NCI-H1436 treated with DMSO at 0.1 percent for 48 hours (cell line): ENCODE measurements at regions not wholly inside any gene's neighbourhood (a gene's known extent, or its start where the extent isn't known, plus 50 kb on each side); places are given as distances from the start of the nearest gene placed in this dataset.
"Not testable (repeated sequence)": the region's sequence is repeated elsewhere in the genome, so short reads cannot be mapped to it uniquely, and the experiment has no call there.

Source experiments
- DNase-seq: peaks from one replicate; lab custom pipeline; 2025; lab: John Stamatoyannopoulos, UW

DNA sequence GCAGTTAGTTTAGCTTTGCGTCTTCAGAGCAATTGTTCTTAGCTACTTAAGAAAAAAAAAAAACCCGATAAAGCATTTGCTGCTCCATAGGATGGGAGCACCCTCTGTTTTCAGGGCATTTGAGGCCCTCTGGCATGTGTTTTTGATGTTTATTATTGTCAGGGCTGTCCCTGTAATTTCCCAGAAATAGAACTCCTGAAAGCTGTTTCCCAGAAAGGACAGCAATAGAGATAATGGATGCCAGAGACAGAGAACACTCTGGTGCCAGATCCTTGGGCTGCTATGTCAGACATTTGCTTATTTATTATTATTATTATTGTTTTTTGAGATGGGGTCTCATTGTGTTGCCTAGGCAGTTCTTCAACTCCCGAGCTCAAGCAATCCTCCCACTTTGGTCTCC is 201.3 kb downstream of the ALG10 start:
- no peak for DNase-seq

DNA sequence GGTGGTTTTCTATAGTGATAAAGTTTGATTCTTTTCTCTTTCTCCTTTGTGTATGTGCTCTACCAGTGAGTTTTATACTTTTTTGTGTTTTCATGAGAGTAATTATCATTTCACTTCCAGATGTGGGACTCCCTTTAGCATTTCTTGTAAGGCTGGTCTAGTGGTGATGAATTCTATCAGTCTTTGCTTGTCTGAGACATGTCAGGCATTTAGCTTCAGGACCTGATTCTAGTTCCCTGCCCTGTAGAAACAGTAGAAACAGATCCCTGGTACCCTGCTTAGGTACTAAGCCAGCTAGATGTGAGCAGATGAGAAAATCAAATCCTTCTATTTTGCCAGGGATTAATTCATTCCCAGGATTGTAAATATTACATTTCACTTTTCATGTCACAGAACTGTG is 203.7 kb downstream of the ALG10 start:
- not testable (repeated sequence) for DNase-seq

GRCh38 chr12:34228046-34228445 is 205.8 kb downstream of the ALG10 start:
- DNase-seq: not testable (repeated sequence)

DNA sequence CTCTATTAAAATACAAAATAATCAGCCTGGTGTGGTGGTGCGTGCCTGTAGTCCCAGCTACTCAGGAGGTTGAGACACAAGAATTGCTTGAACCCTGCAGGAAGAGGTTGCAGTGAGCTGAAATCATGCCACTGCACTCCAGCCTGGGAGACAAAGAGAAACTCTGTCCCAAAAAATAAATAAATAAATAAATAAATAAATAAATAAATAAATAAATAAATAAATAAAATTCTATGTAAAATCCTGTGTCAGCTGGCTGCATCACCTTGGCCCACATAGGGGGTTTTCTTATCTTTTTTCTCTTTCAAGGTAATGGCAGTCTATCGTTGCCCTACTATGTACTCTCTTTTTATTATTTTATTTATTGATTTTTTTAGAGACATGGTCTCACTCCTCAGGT is 206.7 kb downstream of the ALG10 start:
- DNase-seq: not testable (repeated sequence)

GRCh38 chr12:34233618-34234017 is 211.3 kb downstream of the ALG10 start:
- DNase-seq: no peak

- DNase-seq: no peak
Measured at GRCh38 chr12:34236073-34236472, 213.8 kb downstream of the ALG10 start.

GRCh38 chr12:34244608-34245007 is 222.3 kb downstream of the ALG10 start:
- DNase-seq: no peak

GRCh38 chr12:34249271-34249670 is 227.0 kb downstream of the ALG10 start:
- DNase-seq: no peak

- not testable (repeated sequence) for DNase-seq
Measured at GRCh38 chr12:34251879-34252278, 229.6 kb downstream of the ALG10 start.

GRCh38 chr12:34253674-34254073 is 231.4 kb downstream of the ALG10 start:
- DNase-seq: no peak

GRCh38 chr12:34257093-34257492 is 234.8 kb downstream of the ALG10 start:
- no peak for DNase-seq

DNA sequence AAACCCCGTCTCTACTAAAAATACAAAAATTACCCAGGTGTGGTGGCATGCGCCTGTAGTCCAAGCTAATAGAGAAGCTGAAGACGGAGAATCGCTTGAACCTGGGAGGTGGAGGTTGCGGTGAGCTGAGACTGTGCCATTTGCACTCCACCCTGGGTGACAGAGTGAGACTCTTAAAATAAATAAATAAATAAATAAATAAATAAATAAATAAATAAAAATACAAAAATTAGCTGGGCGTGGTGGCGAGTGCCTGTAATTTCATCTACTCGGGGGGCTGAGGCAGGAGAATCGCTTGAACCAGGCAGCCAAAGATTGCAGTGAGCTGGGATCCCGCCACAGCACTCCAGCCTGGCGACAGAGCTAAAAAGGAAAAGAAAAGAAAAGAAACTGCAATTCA is 239.8 kb downstream of the ALG10 start:
- DNase-seq: not testable (repeated sequence)

- no peak for DNase-seq
Measured at GRCh38 chr12:34264110-34264509, 241.8 kb downstream of the ALG10 start.

- DNase-seq: not testable (repeated sequence)
Measured at GRCh38 chr12:34273703-34274102, 251.4 kb downstream of the ALG10 start.

GRCh38 chr12:34275129-34275528 is 252.8 kb downstream of the ALG10 start:
- DNase-seq: no peak

GRCh38 chr12:34286483-34286882 is 264.2 kb downstream of the ALG10 start:
- no peak for DNase-seq

- no peak for DNase-seq
Measured at GRCh38 chr12:34286934-34287333, 264.6 kb downstream of the ALG10 start.

DNA sequence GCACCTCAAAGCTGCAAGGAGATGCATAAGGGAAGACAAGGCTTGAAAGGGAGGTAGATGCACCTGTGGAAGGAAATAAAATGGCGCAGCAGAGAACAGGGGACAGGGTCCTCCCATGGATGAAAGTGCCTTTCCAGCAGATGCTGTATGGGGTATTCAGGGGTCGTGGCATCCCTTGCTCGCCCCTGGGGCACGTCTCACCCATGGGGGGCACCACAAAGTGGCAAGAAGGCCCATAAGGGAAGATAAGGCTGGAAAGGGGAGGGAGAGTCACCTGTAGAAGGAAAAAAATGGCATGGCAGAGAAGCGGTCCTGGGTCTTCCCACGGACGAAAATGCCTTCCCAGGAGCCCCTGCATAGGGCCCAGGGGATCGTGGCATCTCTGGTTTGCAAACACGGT is 265.1 kb downstream of the ALG10 start:
- no peak for DNase-seq

DNA sequence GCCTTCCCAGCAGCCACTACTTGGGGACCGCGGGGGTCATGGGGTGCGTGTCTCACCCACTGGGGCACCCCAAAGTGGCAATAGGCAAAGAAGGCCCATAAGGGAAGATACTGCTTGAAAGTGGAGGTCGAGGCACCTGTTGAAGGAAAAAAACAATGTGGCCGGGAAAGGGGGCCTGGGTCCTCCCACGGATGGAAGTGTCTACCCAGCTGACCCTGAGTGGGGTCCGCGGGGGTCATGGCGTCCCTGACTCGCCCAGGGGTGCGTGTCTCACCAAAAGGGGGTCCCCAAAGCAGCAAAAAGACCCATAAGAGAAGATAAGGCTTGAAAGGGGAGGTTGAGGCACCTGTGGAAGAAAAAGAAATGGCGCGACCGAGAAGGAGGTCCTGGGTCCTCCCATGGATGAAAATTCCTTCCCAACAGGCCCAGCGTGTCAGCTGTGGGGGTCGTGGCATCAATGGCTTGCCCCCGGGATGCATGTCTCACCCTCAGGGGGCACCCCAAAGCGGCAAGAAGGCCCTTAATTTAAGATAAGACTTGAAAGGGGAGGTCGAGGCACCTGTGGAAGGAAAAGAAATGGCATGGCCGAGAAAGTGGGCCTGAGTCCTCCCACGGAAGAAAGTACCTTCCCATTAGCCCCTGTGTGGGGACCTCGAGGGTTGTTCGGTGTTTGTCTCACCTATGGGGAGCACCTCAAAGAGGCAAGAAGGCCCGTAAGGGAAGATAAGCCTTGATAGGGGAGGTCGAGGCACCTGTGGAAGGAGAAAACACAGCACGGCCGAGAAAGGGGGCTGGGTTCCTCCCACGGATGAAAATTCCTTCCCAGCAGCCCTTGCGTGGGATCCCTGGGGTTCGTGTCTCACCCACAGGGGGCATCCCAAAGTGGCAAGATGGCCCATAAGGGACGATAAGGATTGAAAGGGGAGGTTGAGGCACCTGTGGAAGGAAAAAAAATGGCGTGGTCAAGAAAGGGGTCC is 266.0 kb downstream of the ALG10 start:
- DNase-seq: no peak

DNA sequence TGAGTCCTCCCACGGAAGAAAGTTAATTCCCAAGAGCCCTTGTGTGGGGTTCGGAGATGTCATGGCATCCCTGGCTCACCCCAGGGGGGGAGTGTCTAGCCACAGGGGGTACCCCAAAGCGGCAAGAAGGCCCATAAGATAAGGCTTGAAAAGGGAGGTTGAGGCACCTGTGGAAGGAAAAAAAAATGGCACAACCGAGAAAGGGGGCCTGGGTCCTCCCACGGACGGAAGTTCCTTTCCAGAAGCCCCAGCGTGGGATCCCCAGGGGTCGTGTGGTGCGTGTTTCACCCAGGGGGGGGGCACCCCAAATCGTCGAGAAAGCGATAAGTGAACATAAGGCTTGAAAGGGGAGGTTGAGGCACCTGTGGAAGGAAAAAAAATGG is 266.7 kb downstream of the ALG10 start:
- no peak for DNase-seq

GRCh38 chr12:34289431-34290380 is 267.4 kb downstream of the ALG10 start:
- no peak for DNase-seq

DNA sequence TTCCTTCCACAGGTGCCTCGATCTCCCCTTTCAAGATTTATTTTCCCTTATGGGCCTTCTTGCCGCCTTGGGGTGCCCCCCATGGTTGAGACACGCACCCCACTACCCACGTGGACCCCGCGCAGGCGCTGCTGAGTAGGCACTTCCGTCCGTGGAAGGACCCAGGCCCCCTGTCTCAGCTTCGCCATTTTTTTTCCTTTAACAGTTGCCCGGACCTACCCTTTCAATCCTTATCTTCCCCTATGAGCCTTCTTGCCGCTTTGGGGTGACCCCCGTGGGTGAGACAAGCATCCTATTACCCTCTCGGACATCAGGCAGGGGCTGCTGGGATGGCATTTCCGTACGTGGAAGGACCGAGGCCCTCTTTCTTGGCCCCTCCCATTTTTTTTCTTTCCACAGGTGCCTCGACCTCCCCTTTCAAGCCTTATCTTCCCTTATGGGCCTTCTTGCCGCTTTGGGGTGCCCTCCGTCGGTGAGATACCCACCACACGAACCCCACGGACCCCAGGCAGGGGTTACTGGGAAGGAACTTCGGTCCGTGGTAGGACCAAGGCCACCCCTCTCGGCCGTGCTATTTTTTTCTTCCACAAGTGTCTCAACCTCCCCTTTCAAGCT is 268.2 kb downstream of the ALG10 start:
- DNase-seq: no peak
